ENCODE measurements at regions not wholly inside any gene's neighbourhood (a gene's known extent, or its start where the extent isn't known, plus 50 kb on each side); places are given as distances from the start of the nearest gene placed in this dataset.

DNA sequence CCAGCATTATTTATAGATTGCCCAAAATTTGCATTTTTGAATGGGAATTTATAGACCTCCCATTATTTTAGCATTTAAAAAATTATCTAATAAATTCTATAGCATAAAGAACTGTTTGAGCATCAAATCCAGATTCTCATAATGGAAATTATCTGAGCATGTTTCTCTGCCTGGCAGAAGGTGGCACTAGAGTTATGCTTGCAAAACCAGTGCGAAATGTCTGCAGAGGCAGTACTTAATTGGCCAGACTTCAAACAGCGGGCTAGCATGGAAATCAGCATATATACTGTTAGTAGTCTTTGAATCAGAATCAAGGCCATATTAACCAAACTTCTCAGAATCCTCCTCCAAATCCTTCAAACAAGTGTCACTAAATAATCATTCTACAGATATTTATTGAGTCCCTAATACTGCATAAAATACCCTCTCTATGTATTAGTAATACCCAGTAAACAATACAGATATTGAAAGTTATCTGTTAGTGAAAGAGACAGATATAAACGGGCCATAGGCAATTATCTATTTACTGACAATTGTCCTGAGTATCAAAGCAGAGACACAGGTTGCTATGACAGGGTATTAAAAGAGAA lies 78.7 kb upstream of the DCLK2 start:
- TF ChIP-seq HNRNPLL (IDR thresholded peaks at IDR 0.05; ENCODE audit: low read depth, low read length, poor library complexity, severe bottlenecking) (no peak), SIRT6 (IDR thresholded peaks at IDR 0.05; ENCODE audit: low read depth, low read length) (no peak), GTF2F1 (IDR thresholded peaks at IDR 0.05; ENCODE audit: low read depth, low read length) (no peak)

Measured in K562 (cell line).